HUES6 (cell line): ENCODE measurements at regions not wholly inside any gene's neighbourhood (a gene's known extent, or its start where the extent isn't known, plus 50 kb on each side); places are given as distances from the start of the nearest gene placed in this dataset.

ENCODE experiments used
- H3K27ac ChIP-seq: 2 replicates; pipeline ENCODE4 v1.7.0; 2013; ENCODE audit warnings: low read depth, mild to moderate bottlenecking, low read length, inconsistent platforms
- H3K27me3 ChIP-seq: 2 replicates; pipeline ENCODE4 v1.6.1; 2013; ENCODE audit warnings: low read length; ENCODE audit not compliant: control insufficient read depth, insufficient read depth
- H3K36me3 ChIP-seq: 2 replicates; pipeline ENCODE4 v1.6.1; 2013; ENCODE audit warnings: low read length; ENCODE audit not compliant: control insufficient read depth, insufficient read depth
- H3K4me1 ChIP-seq: 2 replicates; pipeline ENCODE4 v1.6.1; 2013; ENCODE audit warnings: low read length; ENCODE audit not compliant: control insufficient read depth, insufficient read depth
- H3K4me3 ChIP-seq: 2 replicates; pipeline ENCODE4 v1.5.1; 2013; ENCODE audit warnings: low read depth, low read length
- H3K9ac ChIP-seq: one replicate; pipeline ENCODE4 v1.6.1; 2013; ENCODE audit warnings: mild to moderate bottlenecking, low read length
- H3K9me3 ChIP-seq: 2 replicates; pipeline ENCODE4 v1.6.1; 2013; ENCODE audit warnings: low read depth, low read length; ENCODE audit not compliant: control insufficient read depth, insufficient read depth

GRCh38 chr11:95565724-95566141, 223.8 kb downstream of the FAM76B start:
- no peaks in the 10 kb centered on the region for H3K36me3 ChIP-seq
- no peak overlapping the region for H3K27ac ChIP-seq

GRCh38 chr11:95563859-95564258, 225.7 kb downstream of the FAM76B start:
- Histone ChIP-seq H3K9me3 (peaks cover 7% of the 10 kb centered on the region), H3K9ac (no peak overlapping the region), H3K27ac (no peak overlapping the region), H3K27me3 (no peaks in the 10 kb centered on the region), H3K4me1 (no peaks in the 10 kb centered on the region), H3K4me3 (no peak overlapping the region), H3K36me3 (no peaks in the 10 kb centered on the region)

More at GRCh38 chr11:95565724-95566141, 223.8 kb downstream of the FAM76B start:
- Histone ChIP-seq H3K4me1 (no peaks in the 10 kb centered on the region), H3K27me3 (no peaks in the 10 kb centered on the region), H3K4me3 (no peak overlapping the region), H3K9ac (no peak overlapping the region), H3K9me3 (peaks cover 17% of the 10 kb centered on the region)

- Histone ChIP-seq H3K4me1 (no peaks in the 10 kb centered on the region), H3K9me3 (peaks cover 3% of the 10 kb centered on the region; the same call in 1 of the 2 replicates), H3K27me3 (no peaks in the 10 kb centered on the region), H3K4me3 (no peak overlapping the region), H3K27ac (no peak overlapping the region), H3K36me3 (no peaks in the 10 kb centered on the region), H3K9ac (no peak overlapping the region)
Measured at GRCh38 chr11:95563173-95563572, 226.4 kb downstream of the FAM76B start.

- Histone ChIP-seq H3K9ac (no peak overlapping the region), H3K27ac (no peak overlapping the region), H3K9me3 (no peaks in the 10 kb centered on the region), H3K4me3 (no peak overlapping the region), H3K4me1 (no peaks in the 10 kb centered on the region), H3K36me3 (no peaks in the 10 kb centered on the region), H3K27me3 (no peaks in the 10 kb centered on the region)
Measured at GRCh38 chr11:95562196-95562921, 227.2 kb downstream of the FAM76B start.

- Histone ChIP-seq H3K27me3 (no peaks in the 10 kb centered on the region), H3K27ac (no peak overlapping the region), H3K9me3 (no peaks in the 10 kb centered on the region), H3K9ac (no peak overlapping the region), H3K4me1 (peaks cover 7% of the 10 kb centered on the region), H3K4me3 (no peak overlapping the region), H3K36me3 (no peaks in the 10 kb centered on the region)
Measured at GRCh38 chr11:95559899-95560298, 229.7 kb downstream of the FAM76B start.

- no peaks in the 10 kb centered on the region for H3K9me3 ChIP-seq
- H3K9ac ChIP-seq, result no peak overlapping the region
- H3K36me3 ChIP-seq, result no peaks in the 10 kb centered on the region
- peaks cover 7% of the 10 kb centered on the region for H3K4me1 ChIP-seq
- no peaks in the 10 kb centered on the region for H3K27me3 ChIP-seq
- no peak overlapping the region for H3K4me3 ChIP-seq
- H3K27ac ChIP-seq, result no peak overlapping the region
Measured at GRCh38 chr11:95557376-95557775, 232.2 kb downstream of the FAM76B start.

GRCh38 chr11:95556342-95557163, 233.0 kb downstream of the FAM76B start:
- Histone ChIP-seq H3K4me1 (peaks cover 7% of the 10 kb centered on the region), H3K4me3 (no peak overlapping the region), H3K9me3 (no peaks in the 10 kb centered on the region), H3K36me3 (no peaks in the 10 kb centered on the region), H3K9ac (no peak overlapping the region), H3K27ac (no peak overlapping the region), H3K27me3 (no peaks in the 10 kb centered on the region)

- peaks cover 7% of the 10 kb centered on the region for H3K4me1 ChIP-seq
- no peaks in the 10 kb centered on the region for H3K27me3 ChIP-seq
- H3K4me3 ChIP-seq, result no peak overlapping the region
- no peak overlapping the region for H3K27ac ChIP-seq
- no peak overlapping the region for H3K9ac ChIP-seq
- peaks cover 2% of the 10 kb centered on the region; the same call in 1 of the 2 replicates for H3K9me3 ChIP-seq
- no peaks in the 10 kb centered on the region for H3K36me3 ChIP-seq
Measured at GRCh38 chr11:95556011-95556341, 233.6 kb downstream of the FAM76B start.

- no peak overlapping the region for H3K4me3 ChIP-seq
- H3K9ac ChIP-seq, result no peak overlapping the region
- H3K27me3 ChIP-seq, result no peaks in the 10 kb centered on the region
Measured at GRCh38 chr11:95554911-95555310, 234.7 kb downstream of the FAM76B start.

GRCh38 chr11:95549301-95549700, 240.3 kb downstream of the FAM76B start:
- H3K36me3 ChIP-seq, result no peaks in the 10 kb centered on the region
- no peak overlapping the region for H3K4me3 ChIP-seq
- H3K4me1 ChIP-seq, result no peaks in the 10 kb centered on the region
- H3K9ac ChIP-seq, result no peak overlapping the region
- no peaks in the 10 kb centered on the region for H3K27me3 ChIP-seq
- no peak overlapping the region for H3K27ac ChIP-seq
- peaks cover 3% of the 10 kb centered on the region; the same call in 1 of the 2 replicates for H3K9me3 ChIP-seq

More at GRCh38 chr11:95554911-95555310, 234.7 kb downstream of the FAM76B start:
- H3K27ac ChIP-seq, result no peak overlapping the region
- no peaks in the 10 kb centered on the region for H3K36me3 ChIP-seq
- peaks cover 3% of the 10 kb centered on the region; the same call in 1 of the 2 replicates for H3K9me3 ChIP-seq
- H3K4me1 ChIP-seq, result peaks cover 7% of the 10 kb centered on the region

GRCh38 chr11:95548416-95548815, 241.2 kb downstream of the FAM76B start:
- Histone ChIP-seq H3K27me3 (no peaks in the 10 kb centered on the region), H3K9ac (no peak overlapping the region), H3K4me3 (no peak overlapping the region), H3K4me1 (no peaks in the 10 kb centered on the region), H3K27ac (no peak overlapping the region), H3K36me3 (no peaks in the 10 kb centered on the region), H3K9me3 (peaks cover 3% of the 10 kb centered on the region; the same call in 1 of the 2 replicates)
